RPMI8226 (cell line): ENCODE measurements at regions not wholly inside any gene's neighbourhood (a gene's known extent, or its start where the extent isn't known, plus 50 kb on each side); places are given as distances from the start of the nearest gene placed in this dataset.
"Not testable (repeated sequence)": the region's sequence is repeated elsewhere in the genome, so short reads cannot be mapped to it uniquely, and the experiment has no call there.

Experiments used
- DNase-seq: peaks from one replicate; pipeline ENCODE4 v3.0.0-alpha.2; 2015

- DNase-seq: no peak
These were observed 68.1 kb upstream of the CCND1 start for GRCh38 chr11:69572861-69573260.

- no peak for DNase-seq
These were observed 67.0 kb upstream of the CCND1 start for GRCh38 chr11:69573761-69574607.

DNA sequence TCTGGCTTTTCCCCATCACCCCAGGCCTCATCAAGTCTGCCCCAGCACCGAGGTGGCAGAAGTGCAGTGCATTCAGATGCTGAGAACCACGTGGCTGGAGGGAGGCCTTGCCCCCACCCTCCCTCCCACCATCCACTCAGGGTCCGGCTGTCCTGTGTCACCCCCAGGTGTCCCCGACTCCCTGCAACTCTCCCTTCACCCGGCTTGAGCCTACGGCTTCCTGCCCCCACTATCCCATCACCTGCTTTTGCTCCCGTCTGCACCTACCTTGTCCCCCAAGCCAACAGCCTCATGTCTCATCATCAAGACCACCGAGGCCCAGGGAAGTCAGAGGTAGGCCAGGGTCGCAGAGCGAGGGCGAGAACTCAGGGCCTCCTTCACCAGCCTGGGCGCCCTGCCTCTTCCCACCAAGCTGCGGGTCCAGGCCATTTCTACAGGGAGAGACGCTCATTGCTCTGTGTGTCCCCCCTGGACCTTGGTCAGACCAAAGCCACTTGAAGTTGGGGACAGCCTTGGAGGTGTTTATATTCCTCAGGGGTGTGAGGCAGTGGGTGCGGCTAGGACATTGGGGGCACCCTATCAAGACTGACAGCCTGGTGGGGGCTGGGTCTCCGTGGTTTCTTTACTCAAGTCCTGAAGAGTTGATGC is 66.2 kb upstream of the CCND1 start:
- DNase-seq: no peak

DNA sequence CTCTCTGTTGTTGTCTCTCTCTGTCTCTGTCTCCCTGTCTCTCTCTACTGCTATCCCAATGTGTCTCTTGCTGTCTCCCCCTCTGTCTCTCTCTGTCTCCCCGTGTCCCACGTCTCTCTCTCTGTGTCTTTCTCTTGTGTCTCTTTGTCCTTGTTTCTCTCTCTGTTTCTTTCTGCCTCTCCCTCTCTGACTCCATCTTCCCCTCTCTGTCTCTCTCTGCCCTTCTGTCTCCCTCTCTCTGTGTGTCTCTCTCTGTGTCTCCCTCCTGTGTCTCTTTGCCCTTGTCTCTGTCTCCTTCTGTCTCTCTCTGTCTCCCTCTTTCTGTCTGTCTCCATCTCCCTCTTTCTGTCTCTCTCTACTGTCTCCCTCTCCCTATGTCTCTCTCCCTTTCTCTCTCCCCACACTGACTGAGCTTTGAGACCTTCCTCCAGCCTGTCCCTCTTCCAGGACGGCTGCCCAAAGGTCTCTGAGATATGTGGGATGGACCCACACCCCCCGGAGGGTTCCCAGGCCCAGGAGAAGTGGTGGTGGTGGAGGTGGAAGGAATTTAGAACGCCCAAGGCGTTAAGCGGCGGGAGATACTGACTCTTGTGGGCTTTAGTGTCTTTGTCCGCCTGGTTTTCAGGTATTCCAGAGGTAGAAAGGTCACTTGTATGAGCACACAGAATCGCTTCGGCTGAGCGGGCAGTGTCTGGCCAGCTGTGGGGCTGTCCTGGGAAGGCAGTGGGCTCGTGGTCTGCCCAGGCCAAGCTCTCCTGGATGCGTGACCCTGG is 65.5 kb upstream of the CCND1 start:
- DNase-seq: no peak

DNA sequence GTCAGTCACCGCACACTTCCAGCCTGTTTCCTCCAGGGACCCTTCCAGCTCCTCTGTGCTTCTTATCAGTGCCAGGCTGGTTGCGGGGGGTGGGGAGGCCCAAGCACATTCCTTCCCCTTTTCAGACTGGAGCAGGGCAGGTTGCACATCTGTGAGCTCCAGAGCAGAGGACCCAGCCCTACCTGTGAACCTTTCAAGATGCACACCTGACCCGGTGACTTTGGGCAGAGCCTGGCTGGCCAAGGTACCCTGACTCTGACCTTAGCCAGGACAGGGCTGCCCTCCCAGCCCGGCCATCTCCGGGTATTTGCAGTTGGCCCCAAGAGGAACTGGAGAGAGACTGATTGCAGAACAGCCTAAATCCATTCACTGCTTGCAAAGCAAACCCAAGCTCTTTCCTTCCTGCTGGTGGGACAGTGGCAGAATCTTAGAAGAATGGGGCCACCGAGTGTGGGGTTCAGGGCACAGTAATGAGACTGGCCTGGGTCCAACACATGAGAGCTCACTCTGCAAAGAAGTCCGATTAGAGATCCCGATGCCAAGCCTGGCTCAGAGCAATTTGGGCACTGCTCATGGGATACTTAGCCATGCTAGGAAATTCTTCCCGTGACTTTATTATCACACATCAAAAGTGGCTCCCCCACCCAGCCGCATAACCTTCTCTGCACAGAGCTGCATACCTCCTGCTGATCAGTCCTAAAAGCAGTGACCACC is 64.7 kb upstream of the CCND1 start:
- no peak for DNase-seq

DNA sequence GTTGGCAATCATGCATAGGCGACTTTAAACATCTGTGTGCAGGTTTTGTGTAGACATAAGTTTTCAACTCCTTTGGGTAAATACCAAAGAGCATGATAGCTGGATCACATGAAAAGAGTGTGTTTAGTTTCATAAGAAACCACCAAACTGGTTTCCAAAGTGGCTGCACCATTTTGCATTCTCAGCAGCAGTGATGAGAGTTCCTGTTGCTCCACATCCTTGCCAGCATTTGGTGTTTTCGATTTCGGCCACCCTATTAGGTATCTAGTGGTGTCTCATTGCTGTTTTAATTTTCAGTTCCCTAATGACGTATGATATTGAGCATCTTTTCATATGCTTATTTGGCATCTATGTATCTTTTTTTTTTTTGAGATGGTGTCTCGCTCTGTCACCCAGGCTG is 62.8 kb upstream of the CCND1 start:
- DNase-seq: peak; percentile 79

GRCh38 chr11:69580529-69580928 is 60.4 kb upstream of the CCND1 start:
- DNase-seq: no peak

GRCh38 chr11:69582756-69583467 is 58.0 kb upstream of the CCND1 start:
- DNase-seq: no peak

DNA sequence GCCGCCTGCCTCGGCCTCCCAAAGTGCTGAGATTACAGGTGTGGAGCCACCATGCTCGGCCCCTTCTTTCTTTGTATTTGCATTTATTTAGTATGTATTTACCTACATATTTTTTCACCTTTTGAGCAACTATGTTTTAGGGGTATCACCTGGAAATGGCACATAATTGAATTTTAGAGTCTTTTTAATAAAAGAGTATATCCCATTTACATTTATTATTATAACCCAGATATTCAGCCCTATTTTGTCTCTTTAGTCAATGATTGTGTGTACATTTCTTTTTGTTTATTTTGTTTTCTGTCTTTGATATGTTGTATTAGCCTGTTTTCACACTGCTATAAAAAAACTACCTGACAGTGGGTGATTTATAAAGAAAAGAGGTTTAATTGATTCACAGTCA is 56.8 kb upstream of the CCND1 start:
- DNase-seq: no peak

- no peak for DNase-seq
These were observed 55.6 kb upstream of the CCND1 start for GRCh38 chr11:69585385-69585784.

DNA sequence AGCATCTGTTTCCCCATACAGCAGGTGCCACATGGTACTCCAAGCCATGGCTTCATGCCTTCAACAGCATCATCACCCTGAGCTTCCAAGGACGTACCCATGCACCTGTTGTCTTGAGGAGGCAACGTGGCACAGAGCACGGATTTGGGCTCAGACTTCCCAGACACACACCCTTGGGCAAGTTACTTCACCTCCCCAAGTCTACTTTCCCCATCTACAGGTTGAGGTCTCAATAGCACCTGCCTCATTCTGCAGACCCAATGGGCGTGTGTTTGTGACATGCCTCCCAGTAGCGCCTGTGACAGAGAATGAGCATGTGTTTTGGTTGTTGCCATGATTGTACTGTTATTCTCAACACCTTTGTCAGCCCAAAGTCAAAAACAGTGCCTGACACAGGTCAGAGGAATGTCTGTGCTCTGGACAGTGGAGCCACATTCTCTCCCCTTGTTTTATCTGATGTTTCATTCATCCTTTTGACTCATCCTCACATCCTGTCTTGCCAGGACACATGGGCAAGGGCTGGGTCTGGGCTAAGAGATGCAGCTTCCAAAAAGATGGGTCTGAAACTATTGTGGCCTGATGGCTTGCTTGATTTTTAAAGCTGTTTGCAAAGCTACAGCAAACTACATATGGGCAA is 53.4 kb upstream of the CCND1 start:
- DNase-seq: no peak

- no peak for DNase-seq
These were observed 52.7 kb upstream of the CCND1 start for GRCh38 chr11:69588270-69588669.

DNA sequence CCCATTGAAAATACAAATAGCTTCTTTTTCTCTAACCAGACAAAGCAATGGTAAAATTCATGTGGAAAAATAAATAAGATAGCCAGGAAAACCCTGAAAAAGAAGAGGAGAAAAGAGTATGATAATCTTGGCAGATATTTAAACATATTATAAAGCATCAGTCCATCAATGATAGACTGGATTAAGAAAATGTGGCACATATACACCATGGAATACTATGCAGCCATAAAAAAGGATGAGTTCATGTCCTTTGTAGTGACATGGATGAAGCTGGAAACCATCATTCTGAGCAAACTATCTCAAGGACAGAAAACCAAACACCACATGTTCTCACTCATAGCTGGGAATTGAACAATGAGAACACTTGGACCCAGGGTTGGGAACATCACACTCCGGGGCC is 50.9 kb upstream of the CCND1 start:
- DNase-seq: not testable (repeated sequence)
